Liver (tissue), 8 donors: ENCODE measurements at regions not wholly inside any gene's neighbourhood (a gene's known extent, or its start where the extent isn't known, plus 50 kb on each side); places are given as distances from the start of the nearest gene placed in this dataset.

ENCODE experiments used
- DNase-seq: peaks from one replicate; pipeline ENCODE4 v3.0.0-alpha.2; 2017; ENCODE audit warnings: low spot score
- H3K27ac ChIP-seq, 2 donors: one replicate each; pipeline ENCODE4 v1.7.0; 2013; ENCODE audit warnings: inconsistent platforms in 2 of 2, low read length in 2 of 2, control low read depth in 1 of 2, low read depth in 1 of 2, mild to moderate bottlenecking in 1 of 2
- H3K27me3 ChIP-seq, 4 donors: one replicate each; pipeline versions ENCODE4 v1.6.1 to v1.7.0; 2013; ENCODE audit warnings: low read length in 3 of 4, inconsistent platforms in 1 of 4, mild to moderate bottlenecking in 1 of 4, moderate library complexity in 1 of 4; ENCODE audit not compliant: control insufficient read depth in 4 of 4, insufficient read depth in 4 of 4
- H3K36me3 ChIP-seq, 4 donors: one replicate each; pipeline versions ENCODE4 v1.6.1 to v1.7.0; 2013; ENCODE audit warnings: low read length in 3 of 4, mild to moderate bottlenecking in 3 of 4, low read depth in 1 of 4, moderate library complexity in 1 of 4; ENCODE audit not compliant: control insufficient read depth in 4 of 4, insufficient read depth in 3 of 4
- H3K4me1 ChIP-seq, 4 donors: one replicate each; pipeline versions ENCODE4 v1.6.1 to v1.7.0; 2013; ENCODE audit warnings: low read length in 3 of 4, mild to moderate bottlenecking in 3 of 4, moderate library complexity in 1 of 4; ENCODE audit not compliant: control insufficient read depth in 4 of 4, insufficient read depth in 4 of 4
- H3K4me3 ChIP-seq, 3 donors: one replicate each; pipeline versions ENCODE4 v1.6.1 to v1.7.0; 2013; ENCODE audit warnings: low read length in 3 of 3, control low read depth in 1 of 3, low read depth in 1 of 3, mild to moderate bottlenecking in 1 of 3
- H3K9ac ChIP-seq, 2 donors: one replicate each; pipeline ENCODE4 v1.7.0; 2013; ENCODE audit warnings: low read length in 2 of 2, mild to moderate bottlenecking in 2 of 2, moderate library complexity in 2 of 2, control low read depth in 1 of 2, low read depth in 1 of 2
- H3K9me3 ChIP-seq, 4 donors: one replicate each; pipeline versions ENCODE4 v1.6.1 to v1.7.0; 2013; ENCODE audit warnings: low read length in 3 of 4; ENCODE audit not compliant: control insufficient read depth in 4 of 4
- ATF3 ChIP-seq: IDR thresholded peaks from 2 replicates; pipeline ENCODE4 v1.6.1; 2016; ENCODE audit warnings: antibody characterized with exemption
- CTCF ChIP-seq: fragments of 150-350 bp; IDR thresholded peaks from 2 replicates; pipeline ENCODE4 v1.5.1; 2017; ENCODE audit warnings: improper control_type of control experiment, low read depth, low read length; ENCODE audit not compliant: missing input control
- EGR1 ChIP-seq, 2 donors: IDR thresholded peaks; 2 replicates each; pipeline ENCODE4 v1.6.1; 2016 to 2018; ENCODE audit warnings: antibody characterized with exemption in 2 of 2, low read depth in 2 of 2
- FOXA1 ChIP-seq: IDR thresholded peaks from 2 replicates; pipeline ENCODE4 v1.6.1; 2016; ENCODE audit warnings: antibody characterized with exemption
- FOXA2 ChIP-seq: IDR thresholded peaks from 2 replicates; pipeline ENCODE4 v1.6.1; 2016; ENCODE audit warnings: antibody characterized with exemption
- GABPA ChIP-seq, 2 donors: IDR thresholded peaks in 1 of 2; conservative IDR thresholded peaks in 1 of 2; 2 replicates each; pipeline ENCODE4 v1.6.1; 2016; ENCODE audit warnings: antibody characterized with exemption in 2 of 2, mild to moderate bottlenecking in 1 of 2, moderate library complexity in 1 of 2
- HNF4A ChIP-seq, 2 donors: conservative IDR thresholded peaks; 2 replicates each; pipeline ENCODE4 v1.6.1; 2016; ENCODE audit warnings: antibody characterized with exemption in 2 of 2, mild to moderate bottlenecking in 2 of 2
- HNF4G ChIP-seq: IDR thresholded peaks from 2 replicates; pipeline ENCODE4 v1.6.1; 2016; ENCODE audit warnings: antibody characterized with exemption
- JUND ChIP-seq, 2 donors: IDR thresholded peaks; 2 replicates each; pipeline ENCODE4 v1.6.1; 2016; ENCODE audit warnings: antibody characterized with exemption in 2 of 2
- MAX ChIP-seq: IDR thresholded peaks from 2 replicates; pipeline ENCODE4 v1.6.1; 2016; ENCODE audit warnings: antibody characterized with exemption
- NR2F2 ChIP-seq: IDR thresholded peaks from 2 replicates; pipeline ENCODE4 v1.6.1; 2016; ENCODE audit warnings: antibody characterized with exemption
- RAD21 ChIP-seq, 2 donors: IDR thresholded peaks; 2 replicates each; pipeline ENCODE4 v1.6.1; 2016; ENCODE audit warnings: antibody characterized with exemption in 2 of 2, mild to moderate bottlenecking in 2 of 2
- REST ChIP-seq: IDR thresholded peaks from 2 replicates; pipeline ENCODE4 v1.6.1; 2016; ENCODE audit warnings: antibody characterized with exemption, mild to moderate bottlenecking
- RXRA ChIP-seq, 2 donors: IDR thresholded peaks; 2 replicates each; pipeline ENCODE4 v1.6.1; 2017 to 2018; ENCODE audit warnings: antibody characterized with exemption in 2 of 2, mild to moderate bottlenecking in 1 of 2
- SP1 ChIP-seq: IDR thresholded peaks from 2 replicates; pipeline ENCODE4 v1.6.1; 2018; ENCODE audit warnings: antibody characterized with exemption, mild to moderate bottlenecking
- TAF1 ChIP-seq: conservative IDR thresholded peaks from 2 replicates; pipeline ENCODE4 v1.6.1; 2016; ENCODE audit warnings: antibody characterized with exemption, mild to moderate bottlenecking
- YY1 ChIP-seq: IDR thresholded peaks from 2 replicates; pipeline ENCODE4 v1.6.1; 2016; ENCODE audit warnings: antibody characterized with exemption, mild to moderate bottlenecking
- ZBTB33 ChIP-seq: IDR thresholded peaks from 2 replicates; pipeline ENCODE4 v1.6.1; 2016; ENCODE audit warnings: antibody characterized with exemption
- WGBS: extraction: QIAGEN DNeasy Blood & Tissue Kit; methylation state at CpG from one replicate; pipeline ENCODE4 v1.1.7; 2013; 5-methylcytosine and 5-hydroxymethylcytosine counted together
- donor health status: healthy.
- donor health status: healthy.
- donor health status: healthy.
- donor health status: healthy.
- donor health status: healthy.

GRCh38 chr15:70219256-70219895, 121.7 kb upstream of the TLE3 start:
- Histone ChIP-seq H3K27ac (no peak overlapping the region), H3K4me1 (no peaks in the 10 kb centered on the region), H3K9ac (no peak overlapping the region), H3K36me3 (no peaks in the 10 kb centered on the region), H3K4me3 (no peak overlapping the region), H3K9me3 (no peaks in the 10 kb centered on the region), H3K27me3 (no peaks in the 10 kb centered on the region)
- no peak for DNase-seq
- TF ChIP-seq HNF4A (conservative IDR thresholded peaks at IDR 0.05), result no peak
- TF ChIP-seq TAF1, result no peak
- TF ChIP-seq RXRA (IDR thresholded peaks at IDR 0.05), result no peak
- TF ChIP-seq RAD21 (IDR thresholded peaks at IDR 0.05), result no peak
- TF ChIP-seq FOXA2, result no peak
- no peak for TF ChIP-seq SP1
- no peak for TF ChIP-seq CTCF
- no peak for TF ChIP-seq JUND (IDR thresholded peaks at IDR 0.05)
- no peak for TF ChIP-seq REST
- no peak for TF ChIP-seq NR2F2
- no peak for TF ChIP-seq EGR1 (IDR thresholded peaks at IDR 0.05; ENCODE audit: low read depth in 2 of 2)
- no peak for TF ChIP-seq HNF4G
- no peak for TF ChIP-seq MAX
- TF ChIP-seq YY1, result no peak
- TF ChIP-seq GABPA (IDR thresholded peaks at IDR 0.05 in 1 of 2, conservative IDR thresholded peaks at IDR 0.05 in 1 of 2), result no peak
- TF ChIP-seq ZBTB33, result no peak
- TF ChIP-seq FOXA1, result no peak
- no peak for TF ChIP-seq ATF3
- WGBS, result 90% methylated on average over 8 of the region's 8 CpGs
